Hematopoietic multipotent progenitor cell treated with erythropoietin and hydrocortisone succinate and interleukin-3 and kit ligand, for 8 days (in vitro differentiated cells): ENCODE measurements at regions not wholly inside any gene's neighbourhood (a gene's known extent, or its start where the extent isn't known, plus 50 kb on each side); places are given as distances from the start of the nearest gene placed in this dataset.

ENCODE experiments used
- DNase-seq: peaks from one replicate; pipeline ENCODE4 v3.0.0-alpha.2; 2015

DNA sequence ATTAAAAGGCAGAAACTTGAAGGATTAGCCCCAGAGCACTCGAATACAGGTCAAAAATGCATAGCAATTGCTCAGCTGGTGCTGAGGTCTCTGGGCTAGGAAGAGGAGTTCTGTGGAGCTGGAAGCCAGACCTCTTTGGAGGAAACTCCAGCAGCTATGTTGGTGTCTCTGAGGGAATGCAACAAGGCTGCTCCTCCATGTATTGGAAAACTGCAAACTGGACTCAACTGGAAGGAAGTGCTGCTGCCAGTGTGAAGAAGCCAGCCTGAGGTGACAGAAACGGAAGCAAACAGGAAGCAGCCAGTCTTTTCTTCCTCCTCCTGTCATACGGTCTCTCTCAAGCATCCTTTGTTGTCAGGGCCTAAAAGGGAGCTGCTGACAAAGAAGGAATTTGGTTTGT, 233.4 kb upstream of the FGGY start:
- DNase-seq, result no peak

DNA sequence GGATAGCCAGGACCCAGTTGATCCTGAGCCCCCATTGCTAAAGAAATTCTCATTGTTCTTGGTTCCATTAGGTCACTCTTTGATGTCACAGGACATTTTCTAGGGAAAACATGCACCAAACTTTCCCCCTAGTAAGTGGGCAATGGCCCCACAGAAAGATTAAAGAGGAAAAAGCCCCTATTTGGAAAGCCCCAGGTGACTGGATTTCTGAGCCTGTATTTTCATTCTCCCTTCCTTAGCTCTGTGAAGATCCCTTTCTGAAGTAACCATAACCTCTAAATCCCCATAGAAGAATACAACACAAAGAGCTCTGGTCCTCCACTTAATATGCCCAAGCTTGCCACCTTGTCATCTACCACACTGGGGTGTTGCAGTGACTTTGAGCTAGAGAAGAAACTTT, 232.3 kb upstream of the FGGY start:
- DNase-seq, result no peak

DNA sequence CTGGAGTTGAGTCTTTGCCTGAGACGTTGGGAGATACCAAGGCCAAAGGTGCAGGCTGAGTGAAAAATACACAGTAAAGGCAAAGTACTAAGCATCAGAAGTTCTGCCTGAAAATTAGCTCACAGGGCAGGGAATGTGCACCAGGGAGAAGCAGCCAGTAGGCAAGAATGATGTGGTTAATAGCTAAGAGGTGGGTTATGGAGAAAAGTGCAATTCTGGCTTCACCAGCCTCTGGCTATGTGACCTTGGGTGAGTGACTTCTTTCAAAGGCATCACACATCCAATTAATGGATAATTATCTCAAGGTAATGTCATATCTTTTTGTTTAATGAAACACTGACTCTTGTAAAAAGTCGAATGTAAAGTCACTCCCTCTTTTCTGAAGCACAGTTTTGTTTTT, 230.7 kb upstream of the FGGY start:
- no peak for DNase-seq

DNA sequence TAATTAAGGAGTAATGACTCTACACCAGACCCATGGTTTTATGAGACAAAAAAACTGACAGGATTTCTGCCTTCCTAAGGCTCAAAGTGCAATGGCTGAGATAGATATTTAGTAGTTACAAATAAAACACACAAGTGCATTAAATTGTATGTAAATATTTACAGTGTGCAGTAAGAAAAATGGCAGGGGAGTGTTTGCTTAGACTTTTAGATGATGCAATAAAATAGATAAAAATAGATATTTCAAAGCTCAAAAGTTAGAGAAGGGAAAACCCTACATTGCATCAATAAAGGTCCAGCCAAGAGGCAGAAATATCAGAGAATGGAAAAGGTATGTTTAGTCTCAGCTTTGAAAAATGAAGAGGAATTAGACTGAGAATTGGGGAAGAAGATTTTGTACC, 226.3 kb upstream of the FGGY start:
- no peak for DNase-seq

DNA sequence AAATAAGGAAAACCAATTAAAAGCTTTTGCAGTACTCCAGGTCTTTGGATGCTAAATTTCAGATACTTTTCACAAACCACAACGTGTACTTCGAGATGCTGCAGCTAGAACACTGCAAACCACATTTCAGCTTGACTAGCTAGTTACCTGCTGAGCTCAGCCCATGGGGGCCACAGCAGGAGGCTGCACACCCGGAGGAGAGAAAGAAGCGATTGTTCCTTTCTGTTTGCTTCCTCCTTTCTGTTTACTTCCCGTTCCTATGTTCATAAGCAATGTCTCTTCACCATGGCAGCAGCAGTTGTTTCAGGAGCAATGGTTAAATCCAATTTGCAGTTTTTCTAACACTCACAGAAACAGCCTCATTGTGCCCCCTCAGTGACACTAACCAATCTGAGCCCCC, 225.6 kb upstream of the FGGY start:
- no peak for DNase-seq

DNA sequence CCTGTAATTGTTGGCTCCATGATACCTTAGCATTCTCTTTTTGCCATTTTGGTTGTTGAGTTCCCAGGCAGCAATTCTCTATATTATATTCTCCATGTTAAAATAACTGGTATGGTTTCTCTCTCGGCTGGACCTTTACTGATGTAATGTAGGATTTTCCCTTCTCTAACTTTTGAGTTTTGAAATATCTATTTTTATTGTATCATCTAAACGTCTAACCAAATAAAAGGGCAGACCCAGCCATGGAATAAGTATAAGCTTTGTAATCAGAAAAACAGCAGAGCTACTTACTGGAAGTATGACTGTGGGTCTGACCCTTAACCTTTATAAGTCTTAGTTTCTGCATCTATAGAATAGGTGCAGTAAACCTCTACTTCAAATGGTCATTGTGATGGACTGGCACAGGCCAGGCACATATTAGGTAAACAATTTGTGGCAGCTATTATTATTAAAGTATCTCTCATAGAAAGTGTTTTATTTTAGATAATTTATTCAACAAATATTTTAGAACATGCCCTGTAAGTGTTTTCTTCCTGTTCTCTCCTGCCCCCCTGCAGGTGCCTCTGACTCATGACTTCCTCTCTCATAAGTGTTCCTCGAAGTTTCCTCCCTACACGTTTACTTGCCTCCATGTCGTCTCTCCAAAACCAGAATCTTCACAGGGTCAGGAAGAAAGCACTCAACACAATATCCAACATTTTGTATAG, 224.9 kb upstream of the FGGY start:
- DNase-seq, result no peak

DNA sequence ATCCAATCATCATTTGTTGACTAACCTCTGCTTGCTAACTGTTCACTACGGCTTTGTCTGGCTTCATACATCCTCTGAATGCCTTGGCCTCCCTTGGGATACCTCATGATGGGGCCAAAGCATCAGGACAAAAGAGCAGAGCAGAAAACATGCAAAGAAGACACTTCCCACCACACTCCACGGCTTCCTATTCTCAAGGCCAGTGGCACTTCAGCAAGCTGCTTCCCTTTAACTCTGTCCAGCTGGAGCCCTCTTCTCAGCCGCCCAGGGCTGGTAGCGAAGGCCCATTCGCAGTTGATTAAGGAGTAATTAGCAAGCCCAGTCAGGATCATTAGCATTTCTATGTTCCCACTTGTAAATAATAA, 224.3 kb upstream of the FGGY start:
- no peak for DNase-seq

DNA sequence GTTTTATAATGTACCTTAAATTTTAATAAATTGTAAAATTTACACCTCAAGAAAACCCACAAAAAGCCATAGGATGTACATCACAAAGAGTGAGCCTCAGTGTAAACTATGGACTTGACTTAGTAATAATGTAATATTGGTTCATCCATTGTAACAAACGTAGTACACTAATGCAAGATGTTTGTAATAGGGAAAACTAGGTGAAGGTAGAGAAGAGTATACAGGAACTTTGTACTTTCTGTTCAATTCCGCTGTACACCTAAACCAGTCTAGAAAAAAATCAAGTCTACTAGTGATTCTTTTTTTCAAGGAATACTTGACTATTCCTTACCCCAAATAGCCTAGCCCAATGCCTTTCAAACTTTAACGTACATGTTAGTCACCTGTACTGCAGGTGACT, 222.3 kb upstream of the FGGY start:
- DNase-seq, result no peak

DNA sequence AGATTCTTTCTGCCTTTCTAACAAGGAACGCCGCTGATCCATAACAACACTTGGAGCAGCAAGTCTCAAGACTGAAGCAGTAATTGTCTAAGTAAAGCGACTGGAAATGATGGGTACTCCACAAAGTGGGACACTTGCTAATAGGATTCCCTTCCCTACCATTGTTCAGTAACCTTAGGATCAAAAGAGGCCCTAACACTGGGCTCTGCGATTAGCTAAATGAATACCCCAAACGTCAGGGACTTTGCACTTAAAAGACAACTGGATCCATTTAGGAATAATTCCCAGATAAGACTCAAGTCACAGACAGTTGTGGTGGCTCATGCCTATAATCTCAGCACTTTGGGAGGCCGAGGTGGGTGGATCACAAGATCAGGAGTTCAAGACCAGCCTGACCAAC, 221.9 kb upstream of the FGGY start:
- DNase-seq, result no peak

DNA sequence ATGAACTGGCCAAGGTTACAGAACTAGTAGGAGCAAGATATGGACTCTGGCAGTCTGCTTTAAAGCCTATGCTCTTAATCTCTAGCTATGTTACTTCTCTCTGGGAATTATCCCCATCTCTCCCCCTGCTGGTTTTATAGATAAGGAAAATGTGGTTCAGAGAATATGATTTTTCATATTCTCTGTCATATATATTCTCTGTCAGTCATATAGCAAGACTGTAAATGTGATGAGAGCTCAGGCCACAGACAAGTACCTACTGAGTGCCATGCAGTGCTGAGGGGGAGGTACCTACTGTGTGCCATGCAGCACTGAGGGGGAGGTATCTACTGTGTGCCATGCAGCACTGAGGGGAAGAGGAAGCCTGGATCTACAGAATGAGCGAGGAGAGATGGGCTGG, 220.3 kb upstream of the FGGY start:
- peak; percentile 73 for DNase-seq

DNA sequence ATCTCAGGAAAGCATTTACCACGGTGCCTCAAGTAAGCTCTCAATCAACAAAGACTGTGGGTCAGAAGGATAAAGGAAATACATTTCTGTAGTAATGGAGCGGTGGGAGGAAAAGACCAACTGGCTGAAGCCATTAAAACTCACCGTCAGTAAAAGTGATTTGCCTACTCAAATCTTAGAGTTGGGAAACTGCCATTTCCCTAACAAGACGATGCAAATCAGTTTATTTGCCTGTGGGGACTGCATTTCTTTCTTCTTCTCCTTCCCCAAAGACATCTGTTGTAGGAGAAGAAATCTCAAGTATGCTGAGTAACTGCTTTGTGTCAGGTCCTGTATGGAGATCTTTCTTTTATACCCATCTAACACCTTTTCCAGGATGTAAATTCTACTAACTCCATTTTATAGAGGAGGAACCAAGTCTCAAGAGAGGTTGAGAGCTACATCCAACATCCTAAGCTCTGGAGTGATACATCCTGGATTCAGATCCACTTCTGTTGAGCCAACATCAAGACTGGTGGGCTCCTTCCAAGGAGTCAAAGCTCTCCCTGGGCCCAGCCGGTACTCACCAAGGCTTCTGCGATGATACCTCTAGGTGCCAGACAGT, 219.3 kb upstream of the FGGY start:
- DNase-seq, result no peak

DNA sequence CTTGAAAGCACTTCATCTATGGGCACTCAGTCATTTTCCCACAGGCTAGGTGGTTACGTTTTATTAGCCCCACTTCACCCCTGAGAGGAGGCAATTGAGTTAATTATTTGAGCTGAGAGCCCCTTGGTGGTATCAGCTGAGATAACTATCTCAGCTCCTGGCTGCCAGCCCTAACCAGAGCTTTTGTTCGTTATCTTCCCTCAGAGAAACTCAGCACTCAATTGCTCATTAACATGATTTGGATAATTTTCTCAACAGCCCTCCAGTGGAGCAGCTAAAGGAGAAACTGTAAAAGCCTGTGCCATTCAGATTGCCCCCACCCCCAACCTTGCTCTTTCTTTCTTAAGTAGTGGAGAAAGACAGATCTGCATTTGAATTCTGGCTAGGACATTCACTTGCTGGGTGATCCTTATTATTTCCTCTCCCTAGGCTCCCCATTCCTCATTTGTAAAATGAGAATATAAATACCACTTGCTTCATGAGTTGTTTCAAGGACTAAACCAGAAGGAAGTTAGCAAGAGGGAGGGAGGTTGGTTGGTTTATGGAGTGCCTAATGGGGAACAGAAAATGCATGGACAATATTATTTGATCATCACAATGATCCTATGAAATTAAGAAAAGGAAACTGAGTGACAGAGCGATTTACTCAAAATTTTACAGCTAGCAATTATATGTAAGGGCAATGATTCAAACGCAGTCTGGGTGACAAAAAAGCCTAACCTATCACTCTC, 218.7 kb upstream of the FGGY start:
- peak; percentile 12 for DNase-seq

DNA sequence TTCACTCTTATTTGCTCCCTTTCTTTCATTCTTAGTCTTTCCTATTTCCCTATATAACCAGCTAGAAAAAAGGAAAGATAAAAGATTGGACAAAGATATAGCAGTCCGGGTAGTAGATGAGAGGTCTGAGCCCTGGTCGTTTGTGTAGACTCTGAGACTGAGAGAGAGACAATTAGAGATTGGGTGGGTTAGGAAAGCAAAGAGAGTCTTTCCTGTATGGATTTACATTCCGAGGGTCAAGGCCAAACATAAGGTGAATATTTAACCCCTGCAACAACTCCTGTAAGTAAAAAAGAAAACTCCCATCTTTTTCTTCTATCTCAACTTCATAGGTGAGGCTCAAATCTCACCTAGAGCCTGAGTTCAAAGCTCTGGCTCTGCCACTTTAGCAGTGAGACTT, 218.0 kb upstream of the FGGY start:
- no peak for DNase-seq

DNA sequence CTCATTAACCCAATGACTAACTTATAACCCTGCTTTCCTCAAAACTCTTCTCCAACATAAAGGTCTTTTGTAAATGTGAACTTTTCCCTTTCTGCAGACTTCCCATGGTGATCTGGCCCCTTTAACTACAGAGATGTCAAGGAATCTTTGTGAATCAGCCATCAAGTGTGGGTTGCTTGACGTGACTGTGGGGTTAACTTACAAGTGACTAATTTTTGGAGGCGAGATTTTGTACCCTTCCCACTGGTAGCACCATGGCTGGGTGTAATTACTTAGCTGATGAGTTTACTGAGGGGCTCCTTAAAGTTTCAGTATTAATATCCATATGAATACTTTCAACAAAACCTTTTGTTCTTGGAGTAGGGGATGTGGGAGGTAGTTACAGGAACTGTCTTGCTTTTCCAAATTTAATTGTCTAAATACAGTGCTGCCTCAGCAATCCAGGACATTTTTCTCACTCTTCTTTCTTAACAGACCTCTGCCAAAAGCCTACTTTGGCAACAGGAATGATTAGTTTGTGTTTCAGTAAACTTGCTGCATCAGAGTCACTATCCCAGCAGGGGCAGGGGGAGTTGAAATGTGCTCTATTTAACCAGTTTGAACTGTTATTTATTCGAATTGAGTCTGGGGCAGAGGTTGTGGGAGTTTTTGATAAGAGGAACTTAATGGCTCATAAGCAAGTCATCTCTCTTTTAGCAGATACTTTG, 217.3 kb upstream of the FGGY start:
- no peak for DNase-seq

DNA sequence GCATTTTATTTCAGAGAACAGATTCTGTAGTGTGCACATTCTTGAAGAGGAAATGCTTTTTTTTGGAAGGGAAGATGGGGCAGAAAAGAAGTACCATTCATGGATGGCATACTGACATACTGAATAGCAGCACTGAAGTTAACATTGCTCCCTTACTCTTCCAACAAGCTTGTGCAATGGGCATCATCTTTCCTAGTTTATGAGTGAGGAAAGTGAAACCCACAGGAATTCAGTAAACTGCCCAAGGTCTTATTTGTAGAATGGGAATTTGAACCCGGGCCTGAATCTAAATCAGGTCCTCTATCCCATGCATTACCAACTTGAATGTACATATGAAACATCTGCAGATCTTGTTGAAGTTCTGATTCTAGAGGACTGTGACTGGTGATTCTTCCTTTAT, 215.7 kb upstream of the FGGY start:
- no peak for DNase-seq

DNA sequence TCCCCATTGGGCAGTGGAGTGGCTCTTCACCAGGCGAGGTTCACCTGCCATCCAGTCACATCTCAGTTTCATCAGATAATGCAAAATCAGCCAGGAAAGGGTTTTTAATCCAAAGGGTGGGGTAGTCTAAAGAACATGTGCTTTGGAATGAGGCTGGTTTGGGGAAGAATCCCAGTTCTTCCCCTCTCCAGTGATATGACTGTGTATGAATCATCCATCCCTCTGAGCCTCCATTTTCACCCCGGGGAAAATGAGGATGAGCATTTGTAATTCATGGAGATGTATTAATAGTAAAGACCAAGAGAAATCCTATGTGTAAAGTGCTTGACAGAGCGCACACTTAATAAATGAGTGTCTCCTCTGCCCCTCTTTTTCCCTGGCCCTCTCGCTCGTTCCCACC, 215.1 kb upstream of the FGGY start:
- DNase-seq, result no peak

DNA sequence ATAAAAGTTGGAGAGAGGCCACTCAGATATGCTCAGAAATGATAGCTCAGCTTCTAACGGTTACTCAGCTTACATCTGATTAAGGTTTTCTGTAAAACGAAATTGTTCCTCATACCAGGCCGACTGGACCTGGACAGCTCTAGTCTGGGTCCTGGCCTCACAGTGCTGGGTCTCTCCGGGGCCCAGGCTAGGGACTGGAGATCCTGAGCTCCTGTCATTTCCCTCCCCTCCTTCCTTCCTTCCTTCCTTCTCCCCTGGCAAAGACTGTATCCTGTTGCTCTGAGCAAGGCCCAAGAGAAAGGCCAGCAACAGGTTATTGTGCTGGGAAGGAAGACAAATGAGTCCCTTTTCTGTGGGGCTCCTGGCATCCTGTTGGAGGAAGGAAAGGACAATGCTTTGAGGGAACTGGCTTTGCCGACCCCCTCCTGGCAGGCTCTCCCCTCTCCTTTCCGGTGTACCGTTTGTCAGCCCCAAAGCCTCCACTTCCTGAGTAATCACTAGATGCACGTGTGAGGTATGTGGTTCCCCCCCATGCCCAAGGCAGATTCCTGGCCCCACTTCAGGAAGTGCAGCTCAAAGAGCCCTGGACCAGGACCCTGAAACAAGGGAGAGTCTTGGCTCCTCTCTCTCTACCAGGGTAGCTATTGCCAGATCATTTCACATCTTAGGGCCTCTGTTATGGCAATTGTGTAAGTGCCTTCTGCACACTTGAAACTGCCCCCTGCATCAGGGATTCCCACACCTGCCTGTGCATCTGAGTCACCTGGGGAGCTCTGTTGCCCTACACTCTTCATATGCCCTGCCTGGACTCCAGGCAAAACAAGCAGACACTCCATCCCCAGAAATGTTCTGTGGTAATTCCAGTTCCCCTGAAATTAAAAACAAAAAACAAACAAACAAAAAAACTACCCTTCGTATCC, 212.7 kb upstream of the FGGY start:
- peak; percentile 50 for DNase-seq

DNA sequence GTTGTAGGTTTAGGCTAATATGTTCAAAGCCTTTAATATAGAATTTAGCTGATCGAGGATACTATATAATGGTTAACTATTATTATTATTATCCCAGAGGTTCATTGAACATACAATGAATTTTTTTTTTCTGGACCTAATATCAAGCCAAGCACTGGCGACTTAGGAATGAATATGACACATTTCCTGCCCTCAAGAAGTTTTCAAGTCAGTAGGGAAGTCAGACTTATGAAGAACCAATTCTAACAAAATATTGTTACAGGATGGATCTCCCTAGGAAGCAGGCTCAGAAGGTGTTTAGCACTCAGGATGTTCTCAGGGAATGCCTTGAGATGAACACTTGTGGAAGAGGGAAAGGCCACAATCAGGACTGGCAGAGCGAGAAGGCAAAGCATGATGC, 211.8 kb upstream of the FGGY start:
- DNase-seq, result no peak

DNA sequence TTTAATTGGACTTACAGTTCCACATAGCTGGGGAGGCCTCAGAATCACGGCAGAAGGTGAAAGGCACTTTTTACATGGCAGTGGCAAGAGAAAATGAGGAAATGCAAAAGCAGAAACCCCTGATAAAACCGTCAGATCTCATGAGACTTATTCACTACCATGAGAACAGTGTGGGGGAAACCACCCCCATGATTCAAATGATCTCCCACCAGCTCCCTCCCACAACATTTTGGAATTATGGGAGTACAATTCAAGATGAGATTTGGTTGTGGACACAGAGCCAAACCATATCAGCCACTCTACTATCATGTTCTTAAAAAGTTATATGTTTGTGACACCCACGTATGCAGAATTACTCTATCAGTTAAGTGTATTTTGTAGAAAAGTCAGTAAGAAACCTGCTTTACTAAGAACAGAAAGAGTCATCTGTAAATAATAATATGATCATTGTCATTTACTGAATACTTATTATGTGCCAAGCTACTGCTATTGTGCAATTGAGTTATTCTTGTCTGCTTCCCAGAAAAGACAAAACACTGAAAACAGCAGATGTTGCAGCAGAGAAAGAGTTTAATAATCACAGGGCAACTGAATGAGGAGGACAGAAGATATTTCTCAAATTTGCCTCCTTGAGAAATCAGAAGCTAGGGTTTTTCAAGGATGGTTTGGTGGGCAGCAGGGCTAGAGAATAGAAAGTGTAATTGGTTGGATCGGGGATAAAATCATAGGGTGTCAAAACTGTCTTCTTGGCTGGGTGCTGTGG, 207.7 kb upstream of the FGGY start:
- DNase-seq, result no peak

DNA sequence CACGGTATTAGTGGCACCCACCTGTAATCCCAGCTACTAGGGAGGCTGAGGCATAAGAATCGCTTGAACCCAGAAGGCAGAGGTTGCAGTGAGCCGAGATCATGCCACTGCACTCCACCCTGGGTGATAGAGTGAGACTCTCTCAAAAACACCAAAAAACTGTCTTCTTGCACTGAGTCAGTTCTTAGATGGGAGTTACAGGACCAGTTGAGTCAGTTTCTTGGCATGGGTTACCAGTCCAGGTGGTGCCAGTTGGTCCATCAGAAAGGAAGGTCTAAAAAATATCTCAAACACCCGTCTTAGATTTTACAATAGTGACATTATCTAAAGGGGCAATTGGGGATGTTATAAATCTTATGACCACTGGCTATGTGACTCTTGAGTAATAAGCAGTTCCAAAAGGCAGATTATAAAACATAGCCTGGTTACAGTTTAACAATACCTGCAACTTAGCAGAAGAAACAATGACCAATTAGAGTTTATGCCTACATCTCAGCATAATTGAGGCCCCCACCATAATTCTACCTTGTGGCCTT, 206.9 kb upstream of the FGGY start:
- no peak for DNase-seq

DNA sequence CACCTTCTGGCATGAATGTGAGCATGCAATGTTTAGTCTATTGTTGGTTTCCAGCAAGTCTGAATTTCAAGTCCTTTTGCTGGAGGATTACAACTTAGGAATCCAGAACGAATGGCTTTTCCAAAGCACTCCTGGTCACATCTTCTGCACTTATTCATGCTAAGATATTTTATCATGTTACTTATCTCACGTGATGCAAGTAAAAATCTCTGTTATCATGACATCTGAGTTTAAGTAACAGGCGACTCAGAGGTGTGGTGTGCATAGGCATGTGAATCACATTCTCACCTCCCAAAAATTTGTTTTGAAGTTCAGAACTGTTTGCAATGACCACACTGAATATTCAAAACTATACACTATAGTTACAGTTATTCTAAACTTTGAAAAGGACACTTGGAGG, 204.8 kb upstream of the FGGY start:
- DNase-seq, result no peak

DNA sequence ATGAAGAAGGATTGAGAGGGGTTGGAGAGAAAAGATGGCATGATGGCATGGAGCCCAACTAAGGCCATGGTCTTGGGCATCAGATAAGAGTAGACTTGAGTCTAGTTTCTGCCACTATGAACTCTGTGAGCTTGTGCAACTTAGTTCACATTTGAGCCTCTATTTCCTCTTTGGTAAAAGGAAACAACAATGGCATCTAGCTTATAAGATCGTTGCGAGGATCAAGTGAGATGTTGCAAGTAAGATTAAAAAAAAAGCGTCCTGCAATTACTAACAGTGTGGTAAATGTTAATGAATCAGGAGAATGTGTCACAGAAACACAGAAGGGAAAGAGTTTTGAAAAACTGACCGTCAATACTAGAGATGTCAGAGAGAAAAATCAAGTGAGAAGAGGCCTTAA, 202.9 kb upstream of the FGGY start:
- DNase-seq, result no peak
